Putamen (tissue), 1 donor: ENCODE measurements at regions not wholly inside any gene's neighbourhood (a gene's known extent, or its start where the extent isn't known, plus 50 kb on each side); places are given as distances from the start of the nearest gene placed in this dataset.

Source experiments
- DNase-seq: peaks from one replicate; pipeline ENCODE4 v3.0.0-alpha.2; 2016; ENCODE audit warnings: low spot score

- no peak for DNase-seq
Measured at GRCh38 chr10:105549731-105550130, 908.6 kb downstream of the SORCS3 start.

- DNase-seq, result no peak
Measured at GRCh38 chr10:105545101-105545500, 904.0 kb downstream of the SORCS3 start.

- DNase-seq, result no peak
Measured at GRCh38 chr10:105540381-105540780, 899.3 kb downstream of the SORCS3 start.

- no peak for DNase-seq
Measured at GRCh38 chr10:105538874-105539273, 897.8 kb downstream of the SORCS3 start.

- DNase-seq, result no peak
Measured at GRCh38 chr10:105535478-105535877, 894.4 kb downstream of the SORCS3 start.

- no peak for DNase-seq
Measured at GRCh38 chr10:105534086-105534485, 893.0 kb downstream of the SORCS3 start.

- DNase-seq, result no peak
Measured at GRCh38 chr10:105516511-105516910, 875.4 kb downstream of the SORCS3 start.

GRCh38 chr10:105514106-105514505 is 873.0 kb downstream of the SORCS3 start:
- no peak for DNase-seq

GRCh38 chr10:105509517-105509916 is 868.4 kb downstream of the SORCS3 start:
- DNase-seq, result no peak

GRCh38 chr10:105506262-105506661 is 865.2 kb downstream of the SORCS3 start:
- DNase-seq, result no peak

GRCh38 chr10:105503714-105504113 is 862.6 kb downstream of the SORCS3 start:
- no peak for DNase-seq

GRCh38 chr10:105502058-105502457 is 861.0 kb downstream of the SORCS3 start:
- no peak for DNase-seq

- DNase-seq, result no peak
Measured at GRCh38 chr10:105494944-105495343, 853.9 kb downstream of the SORCS3 start.

GRCh38 chr10:105494303-105494702 is 853.2 kb downstream of the SORCS3 start:
- no peak for DNase-seq

- no peak for DNase-seq
Measured at GRCh38 chr10:105473170-105473569, 832.1 kb downstream of the SORCS3 start.

GRCh38 chr10:105468759-105469158 is 827.7 kb downstream of the SORCS3 start:
- no peak for DNase-seq

- no peak for DNase-seq
Measured at GRCh38 chr10:105466521-105466920, 825.4 kb downstream of the SORCS3 start.

GRCh38 chr10:105434970-105435369 is 793.9 kb downstream of the SORCS3 start:
- no peak for DNase-seq

GRCh38 chr10:105413997-105414396 is 772.9 kb downstream of the SORCS3 start:
- no peak for DNase-seq

- no peak for DNase-seq
Measured at GRCh38 chr10:105409370-105409769, 768.3 kb downstream of the SORCS3 start.

- DNase-seq, result no peak
Measured at GRCh38 chr10:105406488-105406887, 765.4 kb downstream of the SORCS3 start.

GRCh38 chr10:105398202-105398601 is 757.1 kb downstream of the SORCS3 start:
- DNase-seq, result no peak

- DNase-seq, result no peak
Measured at GRCh38 chr10:105391670-105392351, 750.7 kb downstream of the SORCS3 start.

GRCh38 chr10:105387971-105388370 is 746.9 kb downstream of the SORCS3 start:
- no peak for DNase-seq
